MCF 10A (cell line): ENCODE measurements at regions not wholly inside any gene's neighbourhood (a gene's known extent, or its start where the extent isn't known, plus 50 kb on each side); places are given as distances from the start of the nearest gene placed in this dataset.
A peak's percentile ranks its signal among the peaks of the same experiment; 100 is the strongest.

Experiments used
- BruUV-seq: library from RNA; stranded (reverse); fragments of 400-500 nt; replicated peaks from 2 replicates; lab custom pipeline; 2021; lab: Mats Ljungman, UMichigan
- CTCF ChIA-PET: fragments of 300-600 bp; sonication (Branson Sonifier 250); formaldehyde crosslinking; extraction: SDS; loops from one replicate; lab custom pipeline; 2021; ENCODE audit warnings: antibody characterized with exemption, inconsistent platforms; lab: Yijun Ruan, JAX
- POLR2A ChIA-PET: fragments of 300-600, 350-650 bp; sonication (Branson Sonifier 250); formaldehyde crosslinking; extraction: SDS; loops from one replicate; lab custom pipeline; 2020; ENCODE audit warnings: antibody characterized with exemption, inconsistent platforms; lab: Yijun Ruan, JAX
- DNase-seq: peaks from one replicate; pipeline ENCODE4 v3.0.0-alpha.2; 2018; ENCODE audit not compliant: unreplicated experiment
- H3K27ac Mint-ChIP-seq: one replicate; pipeline ENCODE4 v1.8.0; 2022; ENCODE audit warnings: mild to moderate bottlenecking, low read depth, mixed read lengths; ENCODE audit not compliant: unreplicated experiment
- H3K27me3 Mint-ChIP-seq: one replicate; pipeline ENCODE4 v1.8.0; 2022; ENCODE audit warnings: mixed read lengths; ENCODE audit not compliant: insufficient read depth, unreplicated experiment
- H3K36me3 Mint-ChIP-seq: one replicate; pipeline ENCODE4 v1.8.0; 2022; ENCODE audit warnings: mild to moderate bottlenecking, moderate library complexity, mixed read lengths; ENCODE audit not compliant: insufficient read depth, unreplicated experiment
- H3K4me1 Mint-ChIP-seq: one replicate; pipeline ENCODE4 v1.8.0; 2022; ENCODE audit warnings: mixed read lengths; ENCODE audit not compliant: insufficient read depth, unreplicated experiment
- H3K4me3 Mint-ChIP-seq: one replicate; pipeline ENCODE4 v1.8.0; 2022; ENCODE audit warnings: mild to moderate bottlenecking, moderate library complexity, mixed read lengths; ENCODE audit not compliant: unreplicated experiment
- H3K9me3 Mint-ChIP-seq: one replicate; pipeline ENCODE4 v1.8.0; 2022; ENCODE audit warnings: mixed read lengths; ENCODE audit not compliant: unreplicated experiment
- CTCF ChIP-seq: fragments of 200-600 bp; IDR thresholded peaks from one replicate; pipeline ENCODE4 v1.8.0; 2022; ENCODE audit warnings: antibody characterized with exemption, mild to moderate bottlenecking; ENCODE audit not compliant: unreplicated experiment
- intact Hi-C: fragments of 100-400 bp; cut with micrococcal nuclease; formaldehyde crosslinking; loops from 2 replicates; pipeline ENCODE4 v1.14.1; 2022

GRCh38 chr3:88346643-88347042 lies 196.9 kb downstream of the C3orf38 start:
- intact Hi-C loops = no loop called here
- Mint-ChIP-seq H3K4me1 (no peaks in the 10 kb centered on the region), H3K9me3 (no peaks in the 10 kb centered on the region), H3K36me3 (no peaks in the 10 kb centered on the region), H3K27me3 (no peaks in the 10 kb centered on the region), H3K27ac (no peak overlapping the region), H3K4me3 (no peak overlapping the region)
- no TSS peak for BruUV-seq
- no peak for DNase-seq
- TF ChIP-seq CTCF = no peak
- CTCF ChIA-PET = interaction anchor here (0.7 kb wide), 1 partner anchor 237 kb away, joined by 3 read pairs; no protein-coding TSS in a partner anchor
- POLR2A ChIA-PET = interaction anchor here (0.5 kb wide), 1 partner anchor 1145 kb away, joined by 3 read pairs; no protein-coding TSS in a partner anchor

- Mint-ChIP-seq H3K4me3 (no peak overlapping the region), H3K9me3 (peaks cover 29% of the 10 kb centered on the region), H3K27ac (no peak overlapping the region), H3K36me3 (no peaks in the 10 kb centered on the region), H3K4me1 (no peaks in the 10 kb centered on the region), H3K27me3 (no peaks in the 10 kb centered on the region)
- intact Hi-C loops = no loop called here
- CTCF ChIA-PET = no interaction called here
- POLR2A ChIA-PET = interaction anchor here (0.5 kb wide), 1 partner anchor 11 kb away, joined by 3 read pairs; no protein-coding TSS in a partner anchor
- TF ChIP-seq CTCF = no peak
- BruUV-seq = no TSS peak
- no peak for DNase-seq
These were observed 212.7 kb downstream of the C3orf38 start for GRCh38 chr3:88362428-88362827.

- H3K27me3 Mint-ChIP-seq = no peaks in the 10 kb centered on the region
- peaks cover 18% of the 10 kb centered on the region for H3K4me1 Mint-ChIP-seq
- DNase-seq = no peak
- intact Hi-C loops = no loop called here
- BruUV-seq = no TSS peak
- CTCF ChIA-PET = no interaction called here
- no peak overlapping the region for H3K27ac Mint-ChIP-seq
- peaks cover 21% of the 10 kb centered on the region for H3K9me3 Mint-ChIP-seq
- POLR2A ChIA-PET = interaction anchor here (0.7 kb wide), 1 partner anchor 1150 kb away, joined by 5 read pairs; no protein-coding TSS in a partner anchor
- no peaks in the 10 kb centered on the region for H3K36me3 Mint-ChIP-seq
- H3K4me3 Mint-ChIP-seq = no peak overlapping the region
- TF ChIP-seq CTCF = no peak
These were observed 215.2 kb downstream of the C3orf38 start for GRCh38 chr3:88364926-88365325.

GRCh38 chr3:88369337-88369736 lies 219.6 kb downstream of the C3orf38 start:
- TF ChIP-seq CTCF = no peak
- no TSS peak for BruUV-seq
- Mint-ChIP-seq H3K27ac (peak overlapping the region; percentile 68), H3K9me3 (peaks cover 8% of the 10 kb centered on the region), H3K4me1 (peaks cover 18% of the 10 kb centered on the region), H3K36me3 (no peaks in the 10 kb centered on the region), H3K27me3 (no peaks in the 10 kb centered on the region), H3K4me3 (no peak overlapping the region)
- ChIA-PET POLR2A (interaction anchor here (1.4 kb wide), 1 partner anchor 29 kb away, joined by 3 read pairs; no protein-coding TSS in a partner anchor), CTCF (interaction anchor here (1.1 kb wide), 1 partner anchor 10 kb away, joined by 3 read pairs; no protein-coding TSS in a partner anchor)
- peak; percentile 40 for DNase-seq
- intact Hi-C loops = no loop called here
